Testis (tissue), 2 donors: ENCODE measurements at regions not wholly inside any gene's neighbourhood (a gene's known extent, or its start where the extent isn't known, plus 50 kb on each side); places are given as distances from the start of the nearest gene placed in this dataset.

Source experiments
- POLR2A ChIP-seq: fragments of 450-650 bp; IDR thresholded peaks from one replicate; pipeline ENCODE4 v1.6.1; 2017; ENCODE audit warnings: antibody characterized with exemption, mild to moderate bottlenecking, moderate library complexity
- TF ChIP-seq, protein P1 (sequence below), 3 experiments: fragments of 450-650 bp in 2 of 3; fragments of 200-600 bp in 1 of 3; sonication (generic) in 1 of 3; IDR thresholded peaks; one replicate each; pipeline ENCODE4 v1.5.1; 2016 to 2019; ENCODE audit warnings: antibody characterized with exemption in 3 of 3, mild to moderate bottlenecking in 2 of 3, moderate library complexity in 1 of 3

- no peak for TF ChIP-seq POLR2A
- TF ChIP-seq, protein P1, sequence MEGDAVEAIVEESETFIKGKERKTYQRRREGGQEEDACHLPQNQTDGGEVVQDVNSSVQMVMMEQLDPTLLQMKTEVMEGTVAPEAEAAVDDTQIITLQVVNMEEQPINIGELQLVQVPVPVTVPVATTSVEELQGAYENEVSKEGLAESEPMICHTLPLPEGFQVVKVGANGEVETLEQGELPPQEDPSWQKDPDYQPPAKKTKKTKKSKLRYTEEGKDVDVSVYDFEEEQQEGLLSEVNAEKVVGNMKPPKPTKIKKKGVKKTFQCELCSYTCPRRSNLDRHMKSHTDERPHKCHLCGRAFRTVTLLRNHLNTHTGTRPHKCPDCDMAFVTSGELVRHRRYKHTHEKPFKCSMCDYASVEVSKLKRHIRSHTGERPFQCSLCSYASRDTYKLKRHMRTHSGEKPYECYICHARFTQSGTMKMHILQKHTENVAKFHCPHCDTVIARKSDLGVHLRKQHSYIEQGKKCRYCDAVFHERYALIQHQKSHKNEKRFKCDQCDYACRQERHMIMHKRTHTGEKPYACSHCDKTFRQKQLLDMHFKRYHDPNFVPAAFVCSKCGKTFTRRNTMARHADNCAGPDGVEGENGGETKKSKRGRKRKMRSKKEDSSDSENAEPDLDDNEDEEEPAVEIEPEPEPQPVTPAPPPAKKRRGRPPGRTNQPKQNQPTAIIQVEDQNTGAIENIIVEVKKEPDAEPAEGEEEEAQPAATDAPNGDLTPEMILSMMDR (IDR thresholded peaks at IDR 0.05): no peak
Observed at GRCh38 chr6:20001286-20001685, 164.1 kb downstream of the ID4 start.
